Activated CD4-positive, alpha-beta T cell treated with anti-CD3 and anti-CD28 coated beads, Interleukin-2, amount 50 U/mL, for 4 hours (primary cell): ENCODE measurements at regions not wholly inside any gene's neighbourhood (a gene's known extent, or its start where the extent isn't known, plus 50 kb on each side); places are given as distances from the start of the nearest gene placed in this dataset.

Experiments
- DNase-seq, 2 experiments: peaks; one replicate each; pipeline ENCODE4 v3.0.0-alpha.2; 2020

DNA sequence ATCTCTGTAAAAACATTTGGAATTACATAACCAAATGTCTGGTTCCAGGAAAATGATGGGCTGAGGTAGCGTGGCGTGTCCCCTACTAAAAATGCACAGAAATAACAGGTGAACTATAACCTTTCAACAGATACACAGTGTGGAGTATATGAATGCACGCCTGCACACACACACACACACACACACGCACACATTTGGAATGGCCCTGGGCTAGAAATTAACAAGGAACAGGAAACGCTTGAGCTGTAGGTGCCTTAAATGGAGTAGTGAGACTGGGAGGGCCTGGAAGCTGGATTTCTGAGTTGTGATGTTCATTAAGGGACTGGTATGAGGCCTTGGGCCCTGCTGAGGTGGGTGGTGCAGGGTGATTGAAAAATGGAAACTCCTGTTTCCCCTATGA, 246.5 kb upstream of the C1orf174 start:
- no peak for DNase-seq

DNA sequence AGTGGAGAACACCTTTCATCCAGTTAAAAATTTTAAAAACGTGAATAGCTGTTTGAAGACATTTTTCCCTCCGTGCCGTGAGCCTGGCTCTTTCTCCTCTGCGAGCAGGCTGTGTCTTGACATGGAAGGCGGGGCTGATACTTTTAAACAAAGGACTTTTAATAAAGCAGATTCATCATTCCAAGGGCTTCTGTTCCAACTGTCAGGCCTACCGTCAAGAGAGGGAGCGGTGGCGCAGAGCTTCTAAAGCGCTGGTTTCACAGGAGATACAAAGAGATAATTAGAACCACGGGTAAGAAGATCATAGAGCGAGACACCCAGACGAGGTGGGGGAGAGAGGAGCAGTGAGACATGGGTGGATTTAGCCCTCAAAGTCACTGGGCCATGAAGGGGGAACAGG, 247.4 kb upstream of the C1orf174 start:
- no peak for DNase-seq

DNA sequence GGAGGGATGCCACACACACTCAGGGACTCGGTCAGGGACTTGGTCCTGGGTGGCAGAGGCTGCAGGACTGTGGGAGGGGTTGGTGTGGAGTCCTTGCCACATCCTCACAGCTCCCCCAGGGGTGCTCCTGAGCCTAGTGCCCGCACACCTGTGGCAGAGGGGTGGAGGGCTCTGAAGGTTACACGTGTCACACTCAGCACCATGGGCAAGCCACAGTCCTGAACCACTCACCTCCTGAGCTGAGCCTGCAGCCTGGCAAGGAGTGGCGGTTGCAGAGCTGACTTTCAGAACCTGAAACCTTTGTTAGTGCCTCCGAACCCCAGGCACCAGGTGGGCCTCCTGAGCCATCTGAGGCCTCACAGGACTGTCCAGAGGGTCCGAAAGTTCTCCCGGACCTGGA, 249.2 kb upstream of the C1orf174 start:
- no peak for DNase-seq

DNA sequence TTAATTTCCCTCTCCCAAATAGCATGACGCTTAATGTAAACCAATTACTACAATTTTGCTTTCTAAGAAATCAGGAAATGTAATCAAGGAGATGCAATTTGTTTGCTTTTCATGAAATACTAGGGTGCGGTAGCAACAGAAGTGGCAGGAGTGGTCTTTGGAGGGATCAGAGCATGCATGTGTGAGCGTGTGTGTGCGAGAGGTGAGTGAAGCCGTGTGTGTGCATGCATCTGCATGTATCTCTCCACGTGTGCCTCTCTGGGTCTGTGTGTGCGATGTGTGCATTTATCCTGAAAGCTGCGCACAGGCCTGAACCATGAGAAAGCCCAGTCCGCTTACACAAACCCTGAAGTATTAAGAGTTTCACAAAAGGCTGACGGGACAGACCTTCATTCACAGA, 249.8 kb upstream of the C1orf174 start:
- DNase-seq = no peak

DNA sequence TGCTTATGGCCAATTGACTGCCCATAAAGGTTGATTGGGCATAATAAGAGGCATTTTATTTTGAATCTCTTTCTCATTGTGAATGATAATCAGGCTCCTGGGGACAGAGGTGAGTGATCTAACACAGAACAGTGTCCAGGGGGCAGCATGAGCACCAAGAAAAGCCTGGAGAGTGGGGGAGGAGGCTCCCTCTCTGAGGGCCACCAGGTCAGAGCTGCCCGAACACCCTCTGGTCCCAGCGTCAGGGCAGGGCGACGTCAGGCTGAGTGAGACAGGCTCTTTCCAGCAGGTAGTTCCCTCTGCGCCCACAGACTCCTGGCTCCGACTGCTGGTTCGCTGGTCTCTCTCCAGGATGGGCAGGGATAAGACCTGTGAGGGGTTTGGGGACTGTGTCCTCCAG, 250.2 kb upstream of the C1orf174 start:
- DNase-seq = no peak

DNA sequence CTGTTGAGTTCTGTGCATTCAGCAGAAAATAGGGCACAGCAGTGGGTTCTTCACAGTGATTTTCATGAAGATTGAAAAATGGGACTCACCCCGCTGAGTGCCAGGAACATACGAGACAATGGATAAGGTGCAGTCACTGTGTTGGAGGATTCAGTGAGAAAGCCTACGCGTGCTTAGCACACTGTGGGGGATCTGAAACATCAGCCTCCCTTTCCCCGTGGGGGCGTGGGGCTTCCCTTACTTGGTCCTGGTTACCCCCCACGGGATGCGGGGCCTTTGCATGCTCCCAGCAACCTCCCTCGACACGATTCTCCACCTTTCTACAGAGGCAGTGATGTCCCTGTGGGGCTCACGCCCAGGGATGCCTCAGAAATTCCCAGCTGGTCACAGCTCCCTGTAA, 252.2 kb upstream of the C1orf174 start:
- no peak for DNase-seq

DNA sequence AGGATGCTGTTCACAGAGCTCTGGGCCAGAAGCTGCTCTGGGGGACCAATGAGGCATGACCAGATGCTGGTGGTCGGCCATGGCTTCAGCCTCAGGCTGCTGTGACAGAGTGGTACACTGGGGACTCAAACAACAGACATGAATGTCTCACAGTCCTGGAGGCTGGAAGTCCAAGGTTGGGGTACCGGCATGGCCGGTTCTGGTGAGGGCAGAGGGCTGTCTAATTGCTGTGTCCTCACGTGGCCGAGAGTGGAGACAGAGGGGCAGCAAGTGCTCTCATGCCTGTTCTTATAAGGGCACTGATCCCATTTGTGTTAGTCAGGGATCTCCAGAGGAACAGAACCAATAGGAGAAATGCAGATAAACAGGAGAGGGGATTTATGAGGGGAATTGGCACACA, 253.5 kb upstream of the C1orf174 start:
- no peak for DNase-seq

DNA sequence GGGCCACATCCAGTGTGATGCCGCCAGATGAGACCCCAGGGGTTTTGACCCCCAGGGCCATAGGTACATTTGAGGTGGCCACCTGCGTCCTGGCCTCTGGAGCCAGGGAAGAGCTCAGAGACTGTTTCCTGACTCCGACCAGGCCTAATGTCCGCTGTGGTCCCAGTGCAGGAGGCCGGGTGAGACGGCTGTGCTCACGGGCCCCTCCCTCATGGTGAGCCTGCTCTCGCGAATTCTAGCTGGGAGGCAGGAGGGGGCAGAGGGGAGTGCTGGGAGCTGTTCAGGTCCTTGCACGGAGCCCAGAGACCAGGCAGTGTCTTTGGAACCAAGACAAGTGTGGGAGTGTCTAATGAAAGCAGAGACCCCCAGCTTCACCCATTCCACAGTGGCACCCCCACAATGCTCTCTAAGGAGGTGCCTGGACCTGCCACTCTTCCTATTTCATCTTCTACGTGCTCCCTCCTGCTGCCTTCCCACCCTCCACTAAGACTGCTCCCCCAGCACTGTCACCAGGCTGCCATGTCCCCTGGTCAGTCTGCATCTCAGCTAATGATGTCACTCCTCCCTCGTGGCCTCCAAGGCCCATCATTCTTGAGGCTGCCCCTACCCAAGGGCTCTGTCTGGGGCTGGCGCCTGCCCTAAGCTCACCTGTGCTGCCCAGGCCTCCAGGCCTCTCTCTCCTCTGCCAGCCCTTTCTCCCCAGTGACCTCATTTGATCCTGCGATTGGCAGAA, 256.3 kb upstream of the C1orf174 start:
- no peak for DNase-seq

DNA sequence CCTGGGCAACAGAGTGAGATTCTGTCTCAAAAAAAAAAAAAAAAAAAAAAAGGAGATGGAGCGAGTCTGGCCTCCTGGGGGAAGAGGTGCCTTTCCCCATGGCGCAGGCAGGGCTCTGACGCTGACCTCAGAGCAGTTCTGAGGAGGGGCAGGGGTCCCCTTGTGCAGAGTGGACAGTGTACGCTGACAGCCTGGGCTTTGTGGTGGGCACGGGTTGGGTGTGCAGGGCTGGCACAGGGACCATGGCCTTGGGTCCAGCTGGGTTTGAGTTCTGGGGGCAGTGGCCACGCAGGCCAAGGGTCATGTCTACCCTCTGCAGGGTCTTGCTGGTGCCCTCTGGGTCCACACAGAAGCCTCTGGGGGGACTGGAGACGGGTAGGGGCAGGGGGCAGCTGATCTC, 260.1 kb upstream of the C1orf174 start:
- DNase-seq = no peak

DNA sequence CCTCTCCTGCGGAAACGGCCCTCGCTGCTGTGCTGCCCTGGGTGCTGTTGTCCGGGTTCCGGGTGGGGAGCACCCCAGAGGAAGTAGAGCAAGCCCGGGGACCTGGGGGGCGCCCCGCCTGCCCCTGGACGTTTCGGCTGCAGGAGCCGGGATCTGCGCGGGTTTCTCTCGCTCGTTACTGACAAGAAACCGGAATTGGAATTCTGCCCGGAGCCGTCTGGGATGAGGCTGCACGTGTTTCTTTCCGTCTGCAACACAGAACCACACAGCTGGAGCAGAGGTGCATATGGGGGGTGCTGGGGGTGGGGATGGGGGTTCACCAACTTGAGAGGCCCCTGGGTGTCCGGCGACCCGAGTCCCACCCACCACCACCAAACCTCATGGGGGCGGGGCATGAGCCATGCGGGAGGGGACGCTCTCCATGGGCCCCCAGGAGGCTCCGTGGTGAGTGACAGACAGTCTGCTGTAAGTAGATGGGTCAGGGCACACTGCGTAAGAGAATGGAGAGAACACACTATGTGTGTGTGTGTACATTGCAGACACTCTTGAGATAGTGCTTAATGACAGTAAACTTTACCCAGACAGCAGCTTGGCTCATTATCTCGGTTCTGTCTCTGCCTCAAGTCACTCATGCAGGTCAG, 261.4 kb upstream of the C1orf174 start:
- DNase-seq = no peak

DNA sequence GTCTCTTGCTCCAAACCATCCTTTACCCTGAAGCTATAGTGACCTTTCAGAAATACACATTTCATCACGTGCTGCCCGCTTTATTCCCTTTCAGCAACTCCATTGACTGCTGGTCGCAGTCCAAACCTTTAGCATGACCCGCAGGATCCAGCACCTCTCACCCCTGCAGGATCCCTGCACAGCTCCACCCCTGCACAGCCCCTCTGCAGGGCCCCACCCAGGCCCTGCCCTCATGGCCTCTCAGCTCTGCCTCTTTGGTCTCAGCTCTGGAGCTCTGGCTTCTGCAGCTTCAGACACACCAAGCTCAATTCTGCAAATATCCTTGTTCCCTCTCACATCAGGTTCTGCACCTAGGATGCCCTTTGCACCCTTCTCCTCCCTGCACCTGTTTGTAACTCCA, 264.9 kb upstream of the C1orf174 start:
- no peak for DNase-seq

DNA sequence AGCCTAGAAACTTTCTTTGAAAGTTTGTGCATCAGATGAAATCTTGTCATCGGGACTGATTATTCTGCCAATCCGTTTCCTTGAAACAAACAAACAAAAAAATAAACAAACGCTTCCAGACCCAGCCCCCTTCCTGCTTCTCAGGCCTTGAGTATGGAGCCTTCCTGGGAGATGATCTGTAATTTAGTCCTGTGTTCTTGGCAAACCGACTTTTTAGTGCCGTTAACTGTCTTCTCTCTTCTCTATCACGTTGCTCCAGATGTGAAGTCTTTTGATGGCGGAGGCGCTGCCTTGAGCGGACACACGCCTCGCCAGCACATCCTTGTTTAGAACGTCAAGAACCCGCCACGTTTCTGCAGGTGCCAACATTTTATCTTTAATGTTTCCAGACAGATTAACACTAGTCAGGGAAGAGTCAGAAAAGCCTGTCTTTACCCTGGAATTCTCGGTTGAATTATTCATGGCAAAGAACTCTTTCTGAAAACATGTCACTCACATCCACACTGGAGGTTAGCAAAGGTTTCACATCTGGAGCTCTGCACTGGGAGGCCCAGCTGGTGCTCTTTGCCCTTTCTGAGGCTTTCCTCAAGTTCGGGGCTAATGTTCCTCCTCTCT, 265.7 kb upstream of the C1orf174 start:
- DNase-seq = no peak

DNA sequence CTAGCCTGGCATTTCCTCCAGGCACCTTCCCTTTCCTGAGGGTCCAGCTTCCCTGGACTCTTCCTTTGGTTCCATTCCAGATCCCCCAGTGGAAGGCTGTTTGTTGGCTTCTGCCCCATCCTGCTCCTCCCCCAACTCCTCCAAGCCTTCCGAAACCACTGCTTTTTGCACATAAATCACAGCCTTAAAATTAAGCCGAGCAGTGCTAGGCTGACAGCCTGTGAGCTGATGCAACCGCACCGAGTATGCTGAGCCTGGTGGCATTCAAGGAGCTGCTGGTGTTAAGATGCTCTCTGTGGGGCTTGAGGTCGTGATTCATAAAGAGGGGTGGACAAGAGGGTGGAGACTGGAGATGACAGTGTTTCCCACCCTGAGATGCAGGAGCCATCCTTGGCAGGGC, 266.6 kb upstream of the C1orf174 start:
- no peak for DNase-seq

DNA sequence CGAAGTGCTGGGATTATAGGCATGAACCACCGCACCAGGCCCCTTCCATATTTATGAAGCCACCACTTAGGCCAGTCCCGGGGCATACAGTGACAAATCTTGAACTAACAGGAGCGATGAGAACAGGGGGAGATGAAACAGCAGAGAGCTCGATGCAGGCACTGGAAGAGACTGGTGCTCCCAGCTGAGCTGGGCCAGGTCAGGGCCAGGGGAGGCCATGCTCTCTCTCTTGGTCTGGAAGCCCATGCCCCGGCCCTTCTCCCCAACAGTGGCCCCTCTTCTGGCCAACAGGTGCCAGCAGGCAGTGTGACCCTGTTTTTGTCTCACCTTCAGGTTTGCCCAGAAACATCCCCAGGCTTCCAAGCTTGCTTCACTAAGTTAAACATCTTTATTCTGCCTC, 269.9 kb upstream of the C1orf174 start:
- DNase-seq = no peak

DNA sequence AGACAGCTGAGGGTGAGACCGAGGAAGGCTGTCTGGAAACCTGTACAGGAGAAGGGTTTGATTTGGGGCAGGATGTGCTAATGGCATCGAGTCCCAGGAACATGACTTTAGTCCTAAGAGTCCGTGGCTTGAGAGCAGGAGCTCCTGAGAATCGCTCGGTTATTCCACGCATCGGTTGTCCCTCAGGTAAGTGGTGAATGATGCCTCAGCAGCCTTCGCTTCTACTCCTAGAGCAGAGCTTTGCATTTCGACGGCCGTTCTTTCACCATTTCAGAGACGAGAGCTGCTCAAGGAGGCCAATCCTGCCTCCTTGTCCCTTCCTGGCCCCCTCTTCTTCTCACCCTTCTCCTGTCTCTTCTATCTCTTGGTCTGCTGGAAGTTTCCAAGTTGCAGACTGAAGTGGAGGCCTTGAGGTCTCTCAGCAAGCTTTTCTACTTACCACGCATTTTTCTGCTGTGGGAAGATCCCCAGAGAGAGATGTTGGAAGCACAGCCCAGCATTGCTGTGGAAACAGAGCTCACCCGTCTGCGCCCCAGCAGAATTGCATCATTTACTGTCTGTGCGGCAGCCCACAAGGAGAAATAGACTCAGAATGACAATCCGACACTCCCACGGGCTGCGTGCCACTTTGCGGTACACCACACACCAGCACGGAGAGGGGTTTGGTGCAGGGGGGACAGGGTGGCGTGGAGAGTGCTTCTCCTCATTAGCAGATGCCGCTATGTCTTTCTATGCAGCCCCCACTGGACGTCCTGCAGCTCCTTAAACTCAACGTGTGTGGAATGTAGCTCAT, 270.7 kb upstream of the C1orf174 start:
- DNase-seq = no peak

DNA sequence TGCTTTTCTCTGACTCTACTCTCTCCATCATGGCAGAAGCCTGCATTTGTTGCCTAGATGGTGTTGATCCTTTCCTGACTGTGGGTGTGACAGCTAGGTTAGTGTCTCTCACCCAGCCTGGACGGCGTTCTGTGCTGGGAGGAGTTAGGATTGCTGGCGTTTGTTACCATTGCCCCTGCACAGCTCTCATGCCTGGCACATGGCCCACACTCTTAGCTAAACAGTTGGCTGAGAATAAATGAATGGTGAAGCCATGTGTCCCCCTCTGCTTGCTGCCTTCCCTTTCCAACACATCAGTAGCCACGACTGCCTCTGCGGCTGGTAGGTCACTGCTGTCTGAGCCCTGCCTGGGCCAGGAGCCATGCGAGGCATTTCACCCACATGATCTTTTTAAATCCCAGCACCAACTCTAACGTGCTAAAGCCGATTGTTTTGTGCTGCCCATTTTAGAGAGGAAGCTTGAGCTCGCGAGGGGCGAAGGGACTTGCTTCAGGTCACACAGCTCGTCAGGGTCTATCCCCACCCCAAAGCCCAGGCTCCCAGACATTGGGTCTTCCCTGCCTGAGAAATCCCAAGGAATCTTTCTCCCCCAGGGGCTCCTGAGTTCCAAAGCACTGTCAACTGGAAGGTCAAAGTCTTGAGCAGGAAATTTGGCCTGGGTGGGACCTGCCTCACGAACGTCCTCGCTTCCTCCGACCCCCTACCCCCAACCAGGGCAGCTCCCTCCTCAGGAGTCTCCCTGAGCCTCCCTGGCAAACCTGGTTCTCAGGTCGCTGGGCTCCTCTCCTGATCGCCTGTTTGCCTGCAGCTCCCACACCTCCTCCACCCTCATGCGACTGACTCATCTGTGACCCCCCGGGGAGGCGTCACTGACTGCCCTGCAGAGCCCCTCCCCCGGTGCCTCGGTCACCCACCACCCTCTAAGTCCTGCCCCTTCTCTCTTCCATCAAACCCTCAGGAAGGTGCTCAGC, 271.7 kb upstream of the C1orf174 start:
- DNase-seq = no peak

DNA sequence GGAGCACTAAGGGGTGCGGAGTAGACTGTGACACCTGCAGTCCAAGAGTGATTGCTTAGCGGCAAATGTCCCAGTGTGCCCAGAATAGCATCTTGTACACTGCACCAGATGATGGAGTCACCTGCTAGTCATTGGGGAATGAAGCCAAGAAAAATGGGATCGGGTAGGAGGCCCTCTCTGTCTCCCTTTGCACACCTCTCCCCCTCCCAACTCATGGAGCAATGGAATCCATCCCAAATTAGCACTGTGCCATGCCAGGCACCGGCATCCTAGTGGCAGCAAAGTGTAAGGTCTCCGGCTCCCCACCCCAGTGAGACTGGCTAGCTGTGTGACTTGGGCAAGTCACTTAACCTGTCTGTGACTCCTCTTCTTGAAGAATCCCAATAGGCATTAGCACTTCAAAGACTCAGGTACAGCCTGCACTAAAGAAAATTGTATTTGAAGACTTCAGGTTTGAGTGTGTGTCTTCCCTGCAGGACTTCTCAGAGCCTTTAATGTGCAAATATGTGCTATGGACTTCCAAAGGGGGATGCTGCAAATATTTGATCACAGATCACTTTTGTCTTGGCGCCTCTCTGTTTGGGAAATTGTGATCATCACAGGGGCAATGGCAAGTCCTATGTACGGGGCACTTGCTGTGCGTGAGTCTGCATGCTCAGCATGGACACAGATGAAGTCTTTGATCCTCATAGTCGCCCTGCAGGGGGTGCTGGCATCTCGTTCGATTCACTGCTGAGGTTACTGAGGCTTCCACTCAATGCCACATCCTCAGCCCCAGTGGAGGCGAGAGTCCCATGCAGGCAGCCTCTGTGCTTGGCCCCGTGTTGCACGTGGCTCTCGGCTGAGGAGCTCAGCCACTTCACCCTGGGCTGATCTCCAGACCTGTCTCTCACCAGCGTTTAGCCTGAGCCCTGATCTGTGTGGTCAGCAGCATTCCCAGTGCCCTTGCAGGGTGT, 272.9 kb upstream of the C1orf174 start:
- DNase-seq = no peak

DNA sequence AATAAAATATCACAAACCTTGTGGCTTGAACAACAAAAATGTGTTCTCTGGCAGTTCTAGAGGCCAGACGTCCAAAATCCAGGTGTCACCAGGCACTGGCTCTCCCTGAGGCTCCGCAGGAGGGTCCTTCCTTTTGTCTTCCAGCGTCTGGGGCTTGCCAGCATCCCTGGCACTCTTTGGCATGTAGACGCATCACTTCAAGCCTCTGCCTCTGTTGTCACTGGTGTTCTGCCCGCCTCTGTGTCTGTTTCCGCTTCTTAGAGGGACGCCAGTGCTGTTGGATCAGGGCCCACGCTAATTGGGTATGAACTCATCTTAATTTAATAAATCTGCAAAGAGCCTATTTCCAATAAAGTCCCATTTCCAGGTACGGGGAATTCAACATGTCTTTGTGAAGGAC, 273.7 kb upstream of the C1orf174 start:
- no peak for DNase-seq

DNA sequence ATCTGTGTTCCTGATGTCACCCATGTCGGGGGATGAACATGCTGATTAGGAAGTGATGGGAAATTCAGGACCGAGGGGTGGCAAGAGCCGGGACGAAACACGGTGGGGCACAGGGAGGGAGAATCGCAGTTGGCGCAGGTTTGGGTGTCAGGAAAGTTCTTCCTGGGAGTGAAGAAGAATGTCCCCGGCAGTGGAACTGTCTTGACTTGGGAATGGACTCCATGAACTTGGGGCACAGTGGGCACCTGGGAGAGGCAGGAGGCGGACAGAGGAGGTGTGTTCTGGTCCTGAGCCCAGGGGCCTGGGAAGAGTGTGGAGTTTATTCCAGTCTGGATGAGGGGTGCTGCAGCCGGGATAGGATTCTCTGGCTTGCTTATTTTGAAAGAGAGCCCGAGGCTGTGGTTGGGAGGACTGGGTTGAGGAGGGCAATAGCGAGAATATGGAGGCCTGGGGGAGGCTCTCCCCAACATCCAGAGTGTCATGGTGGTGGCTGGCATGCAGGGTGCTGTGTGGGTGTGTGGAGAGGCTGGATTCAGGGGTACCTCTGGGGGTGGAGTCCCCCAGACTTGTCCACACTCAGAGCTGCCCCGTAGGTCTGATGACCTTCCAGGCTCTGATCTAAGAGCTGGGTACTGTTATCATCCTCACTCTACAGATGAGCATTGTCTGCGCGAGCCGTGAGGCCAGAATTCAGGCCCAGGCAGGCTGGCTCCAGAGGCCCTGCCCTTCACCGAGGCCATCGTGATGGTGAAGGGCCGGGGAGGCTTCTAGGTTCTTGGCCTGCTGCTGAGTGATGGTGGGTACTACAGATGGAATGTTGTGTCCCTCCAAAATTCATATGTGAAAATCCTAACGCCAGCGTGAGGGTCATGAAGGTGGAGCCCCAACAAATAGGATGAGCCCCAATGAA, 274.5 kb upstream of the C1orf174 start:
- DNase-seq = no peak
